NCI-H2029 (cell line): ENCODE measurements at regions not wholly inside any gene's neighbourhood (a gene's known extent, or its start where the extent isn't known, plus 50 kb on each side); places are given as distances from the start of the nearest gene placed in this dataset.
A peak's percentile ranks its signal among the peaks of the same experiment; 100 is the strongest.

Experiments
- DNase-seq: peaks from one replicate; lab custom pipeline; 2025; lab: John Stamatoyannopoulos, UW

GRCh38 chr4:41428601-41429279 lies 109.2 kb upstream of the LIMCH1 start:
- no peak for DNase-seq

GRCh38 chr4:41429280-41429669 lies 108.7 kb upstream of the LIMCH1 start:
- peak; percentile 50 for DNase-seq

- DNase-seq, result no peak
Observed at GRCh38 chr4:41430792-41431191, 107.2 kb upstream of the LIMCH1 start.

GRCh38 chr4:41431276-41431675 lies 106.7 kb upstream of the LIMCH1 start:
- DNase-seq, result no peak

GRCh38 chr4:41432219-41432618 lies 105.7 kb upstream of the LIMCH1 start:
- DNase-seq, result no peak

GRCh38 chr4:41432881-41433280 lies 105.1 kb upstream of the LIMCH1 start:
- DNase-seq, result no peak

- DNase-seq, result no peak
Observed at GRCh38 chr4:41433361-41433760, 104.6 kb upstream of the LIMCH1 start.

- no peak for DNase-seq
Observed at GRCh38 chr4:41435510-41435909, 102.4 kb upstream of the LIMCH1 start.

- DNase-seq, result no peak
Observed at GRCh38 chr4:41436419-41436818, 101.5 kb upstream of the LIMCH1 start.

- DNase-seq, result no peak
Observed at GRCh38 chr4:41437111-41437536, 100.8 kb upstream of the LIMCH1 start.

GRCh38 chr4:41438931-41439297 lies 99.0 kb upstream of the LIMCH1 start:
- no peak for DNase-seq

GRCh38 chr4:41442810-41443209 lies 95.1 kb upstream of the LIMCH1 start:
- peak; percentile 75 for DNase-seq

GRCh38 chr4:41443340-41444079 lies 94.4 kb upstream of the LIMCH1 start:
- DNase-seq, result no peak

GRCh38 chr4:41446391-41446790 lies 91.6 kb upstream of the LIMCH1 start:
- DNase-seq, result no peak

- no peak for DNase-seq
Observed at GRCh38 chr4:41446981-41447725, 90.8 kb upstream of the LIMCH1 start.

GRCh38 chr4:41448934-41449333 lies 89.0 kb upstream of the LIMCH1 start:
- DNase-seq, result no peak

- DNase-seq, result peak; percentile 23
Observed at GRCh38 chr4:41451961-41452360, 86.0 kb upstream of the LIMCH1 start.

- peak; percentile 93 for DNase-seq
Observed at GRCh38 chr4:41452484-41453225, 85.3 kb upstream of the LIMCH1 start.

- no peak for DNase-seq
Observed at GRCh38 chr4:41454423-41454822, 83.5 kb upstream of the LIMCH1 start.

GRCh38 chr4:41455206-41455605 lies 82.8 kb upstream of the LIMCH1 start:
- DNase-seq, result peak; percentile 34

GRCh38 chr4:41456559-41457101 lies 81.3 kb upstream of the LIMCH1 start:
- DNase-seq, result no peak

- DNase-seq, result no peak
Observed at GRCh38 chr4:41458689-41459088, 79.3 kb upstream of the LIMCH1 start.
